Stimulated activated naive CD8-positive, alpha-beta T cell treated with anti-CD3 and anti-CD28 coated beads, Interleukin-15, amount 100 ng/mL, for 72 hours (primary cell): ENCODE measurements at regions not wholly inside any gene's neighbourhood (a gene's known extent, or its start where the extent isn't known, plus 50 kb on each side); places are given as distances from the start of the nearest gene placed in this dataset.
"Not testable (repeated sequence)": the region's sequence is repeated elsewhere in the genome, so short reads cannot be mapped to it uniquely, and the experiment has no call there.

Experiments
- ATAC-seq: fragments of 150-1000 bp; cut with Tn5 transposase; 2 replicates; pipeline ENCODE4 v1.10.0; 2021; ENCODE audit warnings: mild to moderate bottlenecking, moderate library complexity
- DNase-seq, 2 donors: peaks; one replicate each; pipeline ENCODE4 v3.0.0; 2021 to 2022
- H3K27ac Mint-ChIP-seq, 2 donors: one replicate each; pipeline ENCODE4 v1.8.0; 2022; ENCODE audit warnings: mild to moderate bottlenecking in 2 of 2, mixed read lengths in 2 of 2, moderate library complexity in 2 of 2
- H3K27me3 Mint-ChIP-seq: one replicate; pipeline ENCODE4 v1.8.0; 2022; ENCODE audit warnings: mixed read lengths
- H3K4me1 Mint-ChIP-seq: one replicate; pipeline ENCODE4 v1.8.0; 2022; ENCODE audit warnings: mild to moderate bottlenecking, mixed read lengths
- H3K4me3 Mint-ChIP-seq, 2 donors: one replicate each; pipeline ENCODE4 v1.8.0; 2022; ENCODE audit warnings: mild to moderate bottlenecking in 2 of 2, mixed read lengths in 2 of 2, moderate library complexity in 1 of 2
- H3K9me3 Mint-ChIP-seq, 2 donors: one replicate each; pipeline ENCODE4 v1.8.0; 2022; ENCODE audit warnings: mixed read lengths in 2 of 2

GRCh38 chr1:229920683-229921082, 146.4 kb upstream of the GALNT2 start:
- no peaks in the 10 kb centered on the region for H3K9me3 Mint-ChIP-seq
- no peaks in the 10 kb centered on the region for H3K27me3 Mint-ChIP-seq
- H3K4me1 Mint-ChIP-seq: no peaks in the 10 kb centered on the region
- no peak overlapping the region for H3K27ac Mint-ChIP-seq
- H3K4me3 Mint-ChIP-seq: no peak overlapping the region
- ATAC-seq (no peak), DNase-seq (no peak)

- H3K9me3 Mint-ChIP-seq: no peaks in the 10 kb centered on the region
- no peak overlapping the region for H3K27ac Mint-ChIP-seq
- H3K27me3 Mint-ChIP-seq: no peaks in the 10 kb centered on the region
- no peaks in the 10 kb centered on the region for H3K4me1 Mint-ChIP-seq
- H3K4me3 Mint-ChIP-seq: no peak overlapping the region
- no peak for DNase-seq
- ATAC-seq: no peak
These were observed 144.8 kb upstream of the GALNT2 start for GRCh38 chr1:229922249-229922648.

- Mint-ChIP-seq H3K27ac (no peak overlapping the region), H3K9me3 (no peaks in the 10 kb centered on the region), H3K4me3 (no peak overlapping the region), H3K4me1 (no peaks in the 10 kb centered on the region), H3K27me3 (peaks cover 7% of the 10 kb centered on the region)
- ATAC-seq (no peak), DNase-seq (no peak)
These were observed 142.4 kb upstream of the GALNT2 start for GRCh38 chr1:229924639-229925038.

- no peak overlapping the region for H3K4me3 Mint-ChIP-seq
- no peak for DNase-seq
These were observed 138.3 kb upstream of the GALNT2 start for GRCh38 chr1:229928767-229929166.

GRCh38 chr1:229931751-229932150, 135.3 kb upstream of the GALNT2 start:
- H3K9me3 Mint-ChIP-seq, ATAC-seq, H3K27ac Mint-ChIP-seq, H3K4me1 Mint-ChIP-seq, DNase-seq, H3K4me3 Mint-ChIP-seq: not testable (repeated sequence)
- H3K27me3 Mint-ChIP-seq: peaks cover 21% of the 10 kb centered on the region

More at GRCh38 chr1:229928767-229929166, 138.3 kb upstream of the GALNT2 start:
- H3K4me1 Mint-ChIP-seq: no peaks in the 10 kb centered on the region
- no peaks in the 10 kb centered on the region for H3K9me3 Mint-ChIP-seq
- ATAC-seq: no peak
- no peak overlapping the region for H3K27ac Mint-ChIP-seq
- H3K27me3 Mint-ChIP-seq: peaks cover 15% of the 10 kb centered on the region

GRCh38 chr1:229935157-229935556, 131.9 kb upstream of the GALNT2 start:
- not testable (repeated sequence) for H3K4me1 Mint-ChIP-seq, H3K4me3 Mint-ChIP-seq, DNase-seq, ATAC-seq, H3K27ac Mint-ChIP-seq, H3K9me3 Mint-ChIP-seq
- peaks cover 13% of the 10 kb centered on the region for H3K27me3 Mint-ChIP-seq

GRCh38 chr1:229938551-229938950, 128.5 kb upstream of the GALNT2 start:
- no peak for ATAC-seq
- H3K4me1 Mint-ChIP-seq: no peaks in the 10 kb centered on the region
- DNase-seq: no peak
- H3K27ac Mint-ChIP-seq: no peak overlapping the region
- peaks cover 17% of the 10 kb centered on the region for H3K27me3 Mint-ChIP-seq
- no peak overlapping the region for H3K4me3 Mint-ChIP-seq
- H3K9me3 Mint-ChIP-seq: no peaks in the 10 kb centered on the region

- DNase-seq (no peak), ATAC-seq (no peak)
- no peaks in the 10 kb centered on the region for H3K9me3 Mint-ChIP-seq
- no peak overlapping the region for H3K4me3 Mint-ChIP-seq
- H3K4me1 Mint-ChIP-seq: no peaks in the 10 kb centered on the region
- H3K27ac Mint-ChIP-seq: no peak overlapping the region
- peaks cover 8% of the 10 kb centered on the region for H3K27me3 Mint-ChIP-seq
These were observed 126.4 kb upstream of the GALNT2 start for GRCh38 chr1:229940684-229941083.

GRCh38 chr1:229941160-229941559, 125.9 kb upstream of the GALNT2 start:
- H3K27me3 Mint-ChIP-seq: peaks cover 8% of the 10 kb centered on the region
- no peak for ATAC-seq
- no peak overlapping the region for H3K27ac Mint-ChIP-seq
- no peaks in the 10 kb centered on the region for H3K4me1 Mint-ChIP-seq
- no peak for DNase-seq
- H3K4me3 Mint-ChIP-seq: no peak overlapping the region
- H3K9me3 Mint-ChIP-seq: no peaks in the 10 kb centered on the region

- ATAC-seq (no peak), DNase-seq (no peak)
- no peaks in the 10 kb centered on the region for H3K9me3 Mint-ChIP-seq
- H3K4me3 Mint-ChIP-seq: no peak overlapping the region
- H3K27ac Mint-ChIP-seq: peak overlapping the region in 1 of 2 donors; percentile 30
- peaks cover 8% of the 10 kb centered on the region for H3K27me3 Mint-ChIP-seq
- no peaks in the 10 kb centered on the region for H3K4me1 Mint-ChIP-seq
These were observed 125.2 kb upstream of the GALNT2 start for GRCh38 chr1:229941831-229942230.

GRCh38 chr1:229942501-229942900, 124.5 kb upstream of the GALNT2 start:
- no peaks in the 10 kb centered on the region for H3K9me3 Mint-ChIP-seq
- H3K4me1 Mint-ChIP-seq: no peaks in the 10 kb centered on the region
- no peak for DNase-seq
- no peak overlapping the region for H3K4me3 Mint-ChIP-seq
- no peak overlapping the region for H3K27ac Mint-ChIP-seq
- H3K27me3 Mint-ChIP-seq: peaks cover 8% of the 10 kb centered on the region
- ATAC-seq: no peak

- no peaks in the 10 kb centered on the region for H3K4me1 Mint-ChIP-seq
These were observed 123.8 kb upstream of the GALNT2 start for GRCh38 chr1:229943148-229943714.

GRCh38 chr1:229943988-229944743, 122.9 kb upstream of the GALNT2 start:
- Mint-ChIP-seq H3K27me3 (peaks cover 8% of the 10 kb centered on the region), H3K4me3 (no peak overlapping the region), H3K27ac (no peak overlapping the region), H3K4me1 (no peaks in the 10 kb centered on the region), H3K9me3 (no peaks in the 10 kb centered on the region)
- ATAC-seq (no peak), DNase-seq (no peak)

More at GRCh38 chr1:229943148-229943714, 123.8 kb upstream of the GALNT2 start:
- H3K27me3 Mint-ChIP-seq: peaks cover 8% of the 10 kb centered on the region
- ATAC-seq: no peak
- no peak overlapping the region for H3K27ac Mint-ChIP-seq
- H3K9me3 Mint-ChIP-seq: no peaks in the 10 kb centered on the region
- H3K4me3 Mint-ChIP-seq: no peak overlapping the region
- DNase-seq: no peak

- DNase-seq: no peak
- no peak for ATAC-seq
- H3K4me1 Mint-ChIP-seq: no peaks in the 10 kb centered on the region
- H3K27me3 Mint-ChIP-seq: peaks cover 11% of the 10 kb centered on the region
- no peak overlapping the region for H3K27ac Mint-ChIP-seq
- no peaks in the 10 kb centered on the region for H3K9me3 Mint-ChIP-seq
- H3K4me3 Mint-ChIP-seq: no peak overlapping the region
These were observed 121.2 kb upstream of the GALNT2 start for GRCh38 chr1:229945795-229946194.

GRCh38 chr1:229947968-229948367, 119.1 kb upstream of the GALNT2 start:
- H3K9me3 Mint-ChIP-seq: no peaks in the 10 kb centered on the region
- no peak for ATAC-seq
- no peak overlapping the region for H3K4me3 Mint-ChIP-seq
- no peak overlapping the region for H3K27ac Mint-ChIP-seq
- DNase-seq: no peak
- H3K27me3 Mint-ChIP-seq: peaks cover 7% of the 10 kb centered on the region
- H3K4me1 Mint-ChIP-seq: no peaks in the 10 kb centered on the region

- H3K27me3 Mint-ChIP-seq: peaks cover 7% of the 10 kb centered on the region
- no peak overlapping the region for H3K4me3 Mint-ChIP-seq
- peaks cover 4% of the 10 kb centered on the region for H3K4me1 Mint-ChIP-seq
- H3K27ac Mint-ChIP-seq: no peak overlapping the region
- no peak for ATAC-seq
- no peak for DNase-seq
- H3K9me3 Mint-ChIP-seq: no peaks in the 10 kb centered on the region
These were observed 118.6 kb upstream of the GALNT2 start for GRCh38 chr1:229948438-229948837.
